ENCODE measurements at regions not wholly inside any gene's neighbourhood (a gene's known extent, or its start where the extent isn't known, plus 50 kb on each side); places are given as distances from the start of the nearest gene placed in this dataset.

DNA sequence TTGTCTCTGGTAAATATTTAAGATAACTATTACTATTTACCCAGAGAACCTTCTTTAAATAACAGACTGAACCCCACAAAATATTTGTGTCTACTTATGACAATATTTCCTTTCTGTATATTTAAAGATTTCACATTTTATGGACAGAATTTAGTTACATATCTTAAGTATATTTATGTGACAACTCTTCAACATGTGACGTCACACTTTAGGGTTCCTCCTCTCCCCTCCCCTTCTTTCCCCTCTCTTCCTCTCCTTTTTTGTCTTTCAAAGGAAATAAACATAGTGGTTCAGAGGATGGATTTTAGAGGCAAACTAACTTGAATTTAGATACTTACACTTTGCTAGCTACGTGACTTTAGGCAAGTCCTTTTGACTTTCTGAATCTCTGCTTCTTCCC is 655.6 kb upstream of the NUDT12 start:
- no peak overlapping the region for H3K23ac ChIP-seq (ENCODE audit: low read depth, low read length)
- no peak overlapping the region for H2AK9ac ChIP-seq (replicated peaks; ENCODE audit: low read depth, low read length, poor library complexity)
- H3K36me3 ChIP-seq (ENCODE audit: control insufficient read depth, insufficient read depth, low read length), result no peaks in the 10 kb centered on the region
- H4K20me1 ChIP-seq (ENCODE audit: insufficient read depth, low read length), result no peaks in the 10 kb centered on the region
- H3K79me1 ChIP-seq (ENCODE audit: low read depth in 1 of 2, low read length in 2 of 2), result no peaks in the 10 kb centered on the region
- dilution Hi-C loops (cut with HindIII; ENCODE audit: low sequenced_read_pairs, unreplicated experiment) (no loop called here), intact Hi-C loops (cut with micrococcal nuclease) (no loop called here), in situ Hi-C loops (cut with MboI; ENCODE audit: low sequenced_read_pairs) (no loop called here)
- H2AFZ ChIP-seq (replicated peaks; ENCODE audit: low read length, poor library complexity), result no peak overlapping the region
- H3K14ac ChIP-seq (replicated peaks; ENCODE audit: low read depth, low read length), result no peak overlapping the region
- no peak overlapping the region for H3K18ac ChIP-seq (ENCODE audit: low read depth, low read length)
- no CpG with 5 or more reads among the region's 2 CpGs for WGBS, 2 experiments (ENCODE audit: extremely low coverage in 2 of 2, insufficient read length in 1 of 2)
- CTCF ChIA-PET, result no interaction called here
- no peak overlapping the region for H3K9ac ChIP-seq (ENCODE audit: low read depth, low read length)
- H2AK5ac ChIP-seq (ENCODE audit: low read depth, low read length), result no peak overlapping the region
- H4K5ac ChIP-seq (ENCODE audit: low read depth, low read length), result no peak overlapping the region
- no peak for ATAC-seq (ENCODE audit: low read depth)
- no peak overlapping the region for H3K4me2 ChIP-seq (ENCODE audit: low read depth, low read length)
- no peak for DNase-seq
- H3K27me3 ChIP-seq (ENCODE audit: control insufficient read depth, insufficient read depth, low read length), result no peaks in the 10 kb centered on the region
- H4K91ac ChIP-seq (ENCODE audit: insufficient read depth, low read depth, low read length), result no peak overlapping the region
- H4K8ac ChIP-seq (ENCODE audit: low read depth in 2 of 2, low read length in 2 of 2), result no peak overlapping the region
- no peaks in the 10 kb centered on the region for H3K4me1 ChIP-seq (ENCODE audit: control insufficient read depth, insufficient read depth, low read length)
- H3K9me1 ChIP-seq (ENCODE audit: insufficient read depth, low read length), result no peaks in the 10 kb centered on the region
- H2BK15ac ChIP-seq (ENCODE audit: low read depth, low read length), result no peak overlapping the region
- H3K9me3 ChIP-seq (ENCODE audit: control insufficient read depth, insufficient read depth, low read length), result no peaks in the 10 kb centered on the region; the same call in 1 of the 2 replicates
- no TSS peak for BruUV-seq (replicated peaks)
- no peak overlapping the region for H2BK20ac ChIP-seq (ENCODE audit: low read depth, low read length)
- H3K27ac ChIP-seq (ENCODE audit: insufficient read depth, low read length), result no peak overlapping the region
- no peak overlapping the region for H2BK120ac ChIP-seq (ENCODE audit: low read depth, low read length)
- H3K4ac ChIP-seq (ENCODE audit: low read depth, low read length), result no peak overlapping the region
- no peak overlapping the region for H2BK5ac ChIP-seq (ENCODE audit: low read depth, low read length, poor library complexity, severe bottlenecking)
- TF ChIP-seq RCOR1 (IDR thresholded peaks at IDR 0.05; ENCODE audit: insufficient replicate concordance, low read length), result no peak
- no peak for TF ChIP-seq FOS (IDR thresholded peaks at IDR 0.05; ENCODE audit: low read depth, low read length)
- TF ChIP-seq MAFK (IDR thresholded peaks at IDR 0.05; ENCODE audit: low read depth, low read length), result no peak
- TF ChIP-seq SMC3 (IDR thresholded peaks at IDR 0.05; ENCODE audit: low read depth, low read length), result no peak
- TF ChIP-seq, protein P1, sequence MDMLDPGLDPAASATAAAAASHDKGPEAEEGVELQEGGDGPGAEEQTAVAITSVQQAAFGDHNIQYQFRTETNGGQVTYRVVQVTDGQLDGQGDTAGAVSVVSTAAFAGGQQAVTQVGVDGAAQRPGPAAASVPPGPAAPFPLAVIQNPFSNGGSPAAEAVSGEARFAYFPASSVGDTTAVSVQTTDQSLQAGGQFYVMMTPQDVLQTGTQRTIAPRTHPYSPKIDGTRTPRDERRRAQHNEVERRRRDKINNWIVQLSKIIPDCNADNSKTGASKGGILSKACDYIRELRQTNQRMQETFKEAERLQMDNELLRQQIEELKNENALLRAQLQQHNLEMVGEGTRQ (IDR thresholded peaks at IDR 0.05; ENCODE audit: low read depth, low read length), result no peak
- no peak for TF ChIP-seq MXI1 (IDR thresholded peaks at IDR 0.05; ENCODE audit: borderline replicate concordance, low read depth, low read length)
- TF ChIP-seq RAD21 (IDR thresholded peaks at IDR 0.05; ENCODE audit: low read length), result no peak
- no peak for TF ChIP-seq CEBPB (IDR thresholded peaks at IDR 0.05; ENCODE audit: low read depth, low read length)
- no peak for TF ChIP-seq NFE2L2 (IDR thresholded peaks at IDR 0.05; ENCODE audit: low read depth, low read length)
- TF ChIP-seq RFX5 (IDR thresholded peaks at IDR 0.05; ENCODE audit: low read depth, low read length), result no peak
- TF ChIP-seq, protein P2, sequence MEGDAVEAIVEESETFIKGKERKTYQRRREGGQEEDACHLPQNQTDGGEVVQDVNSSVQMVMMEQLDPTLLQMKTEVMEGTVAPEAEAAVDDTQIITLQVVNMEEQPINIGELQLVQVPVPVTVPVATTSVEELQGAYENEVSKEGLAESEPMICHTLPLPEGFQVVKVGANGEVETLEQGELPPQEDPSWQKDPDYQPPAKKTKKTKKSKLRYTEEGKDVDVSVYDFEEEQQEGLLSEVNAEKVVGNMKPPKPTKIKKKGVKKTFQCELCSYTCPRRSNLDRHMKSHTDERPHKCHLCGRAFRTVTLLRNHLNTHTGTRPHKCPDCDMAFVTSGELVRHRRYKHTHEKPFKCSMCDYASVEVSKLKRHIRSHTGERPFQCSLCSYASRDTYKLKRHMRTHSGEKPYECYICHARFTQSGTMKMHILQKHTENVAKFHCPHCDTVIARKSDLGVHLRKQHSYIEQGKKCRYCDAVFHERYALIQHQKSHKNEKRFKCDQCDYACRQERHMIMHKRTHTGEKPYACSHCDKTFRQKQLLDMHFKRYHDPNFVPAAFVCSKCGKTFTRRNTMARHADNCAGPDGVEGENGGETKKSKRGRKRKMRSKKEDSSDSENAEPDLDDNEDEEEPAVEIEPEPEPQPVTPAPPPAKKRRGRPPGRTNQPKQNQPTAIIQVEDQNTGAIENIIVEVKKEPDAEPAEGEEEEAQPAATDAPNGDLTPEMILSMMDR (conservative IDR thresholded peaks at IDR 0.05; ENCODE audit: low read depth, low read length), result no peak
- H3K4me3 ChIP-seq (ENCODE audit: insufficient read depth, low read depth, low read length), result no peak overlapping the region
- H3K56ac ChIP-seq (ENCODE audit: extremely low read depth, insufficient read depth, low read length), result no peak overlapping the region
- POLR2A ChIA-PET (ENCODE audit: unreplicated experiment), result no interaction called here

All from IMR-90 (cell line).